ENCODE measurements at regions not wholly inside any gene's neighbourhood (a gene's known extent, or its start where the extent isn't known, plus 50 kb on each side); places are given as distances from the start of the nearest gene placed in this dataset.

DNA sequence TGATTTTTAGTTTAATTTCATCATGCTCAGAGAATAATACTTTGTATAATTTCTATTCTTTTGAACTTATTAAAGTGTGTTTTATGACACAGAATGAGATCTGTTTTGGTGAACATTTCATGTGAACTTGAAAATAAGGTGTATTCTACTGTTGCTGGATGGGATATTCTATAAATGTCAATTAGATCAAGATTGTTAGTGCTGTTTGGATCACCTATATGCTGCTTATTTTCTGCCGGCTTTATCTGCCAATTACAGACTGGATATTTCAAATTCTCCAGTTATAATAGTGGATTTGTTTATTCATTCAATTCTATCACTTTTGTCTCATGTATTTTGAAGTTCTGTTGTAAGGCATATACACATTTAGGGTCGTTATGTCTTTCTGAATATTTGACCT lies 720.7 kb upstream of the RIOK2 start:
- TF ChIP-seq POLR2A (IDR thresholded peaks at IDR 0.05; ENCODE audit: control extremely low read depth in 1 of 2, low read depth in 2 of 2, low read length in 2 of 2) = no peak
- no peak for TF ChIP-seq SRF (IDR thresholded peaks at IDR 0.05; ENCODE audit: low read depth, low read length)
- TF ChIP-seq EZH2 (IDR thresholded peaks at IDR 0.05; ENCODE audit: low read depth, low read length, severe bottlenecking) = no peak
- TF ChIP-seq, protein P1, sequence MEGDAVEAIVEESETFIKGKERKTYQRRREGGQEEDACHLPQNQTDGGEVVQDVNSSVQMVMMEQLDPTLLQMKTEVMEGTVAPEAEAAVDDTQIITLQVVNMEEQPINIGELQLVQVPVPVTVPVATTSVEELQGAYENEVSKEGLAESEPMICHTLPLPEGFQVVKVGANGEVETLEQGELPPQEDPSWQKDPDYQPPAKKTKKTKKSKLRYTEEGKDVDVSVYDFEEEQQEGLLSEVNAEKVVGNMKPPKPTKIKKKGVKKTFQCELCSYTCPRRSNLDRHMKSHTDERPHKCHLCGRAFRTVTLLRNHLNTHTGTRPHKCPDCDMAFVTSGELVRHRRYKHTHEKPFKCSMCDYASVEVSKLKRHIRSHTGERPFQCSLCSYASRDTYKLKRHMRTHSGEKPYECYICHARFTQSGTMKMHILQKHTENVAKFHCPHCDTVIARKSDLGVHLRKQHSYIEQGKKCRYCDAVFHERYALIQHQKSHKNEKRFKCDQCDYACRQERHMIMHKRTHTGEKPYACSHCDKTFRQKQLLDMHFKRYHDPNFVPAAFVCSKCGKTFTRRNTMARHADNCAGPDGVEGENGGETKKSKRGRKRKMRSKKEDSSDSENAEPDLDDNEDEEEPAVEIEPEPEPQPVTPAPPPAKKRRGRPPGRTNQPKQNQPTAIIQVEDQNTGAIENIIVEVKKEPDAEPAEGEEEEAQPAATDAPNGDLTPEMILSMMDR (IDR thresholded peaks at IDR 0.05; ENCODE audit: control extremely low read depth in 1 of 3, insufficient read depth in 1 of 3, low read depth in 1 of 3, low read length in 3 of 3) = no peak
- TF ChIP-seq CHD2 (IDR thresholded peaks at IDR 0.05; ENCODE audit: low read length) = no peak
- TF ChIP-seq, protein P2, sequence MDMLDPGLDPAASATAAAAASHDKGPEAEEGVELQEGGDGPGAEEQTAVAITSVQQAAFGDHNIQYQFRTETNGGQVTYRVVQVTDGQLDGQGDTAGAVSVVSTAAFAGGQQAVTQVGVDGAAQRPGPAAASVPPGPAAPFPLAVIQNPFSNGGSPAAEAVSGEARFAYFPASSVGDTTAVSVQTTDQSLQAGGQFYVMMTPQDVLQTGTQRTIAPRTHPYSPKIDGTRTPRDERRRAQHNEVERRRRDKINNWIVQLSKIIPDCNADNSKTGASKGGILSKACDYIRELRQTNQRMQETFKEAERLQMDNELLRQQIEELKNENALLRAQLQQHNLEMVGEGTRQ (IDR thresholded peaks at IDR 0.05; ENCODE audit: low read length) = no peak
- TF ChIP-seq JUN (IDR thresholded peaks at IDR 0.05; ENCODE audit: low read depth, low read length) = no peak

Data from H1 (cell line).